GM19035 (cell line): ENCODE measurements at regions not wholly inside any gene's neighbourhood (a gene's known extent, or its start where the extent isn't known, plus 50 kb on each side); places are given as distances from the start of the nearest gene placed in this dataset.

Source experiments
- ATAC-seq: cut with Tn5 transposase; IDR thresholded peaks from one replicate; pipeline ENCODE4 v1.9.1; 2021; ENCODE audit not compliant: unreplicated experiment

DNA sequence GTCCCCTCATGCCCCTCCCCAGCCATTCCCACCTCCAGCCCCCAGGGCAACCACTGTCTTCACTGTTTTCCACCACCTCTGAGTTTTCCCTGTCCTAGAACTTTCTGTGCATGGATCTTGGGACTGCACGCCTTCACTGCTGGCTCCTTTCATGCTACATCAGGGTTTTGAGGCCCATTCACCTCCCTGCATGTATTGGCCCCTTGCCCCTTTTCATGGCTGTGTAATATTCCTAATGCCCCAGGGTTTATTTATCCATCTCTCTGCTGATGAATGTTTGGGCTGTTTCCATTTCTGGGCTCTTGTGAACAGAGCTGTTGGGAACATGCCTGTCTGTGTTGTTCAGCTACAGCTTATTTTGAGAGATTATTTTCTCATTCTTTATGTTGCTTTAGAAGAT is 205.0 kb downstream of the RBFOX3 start:
- no peak for ATAC-seq

DNA sequence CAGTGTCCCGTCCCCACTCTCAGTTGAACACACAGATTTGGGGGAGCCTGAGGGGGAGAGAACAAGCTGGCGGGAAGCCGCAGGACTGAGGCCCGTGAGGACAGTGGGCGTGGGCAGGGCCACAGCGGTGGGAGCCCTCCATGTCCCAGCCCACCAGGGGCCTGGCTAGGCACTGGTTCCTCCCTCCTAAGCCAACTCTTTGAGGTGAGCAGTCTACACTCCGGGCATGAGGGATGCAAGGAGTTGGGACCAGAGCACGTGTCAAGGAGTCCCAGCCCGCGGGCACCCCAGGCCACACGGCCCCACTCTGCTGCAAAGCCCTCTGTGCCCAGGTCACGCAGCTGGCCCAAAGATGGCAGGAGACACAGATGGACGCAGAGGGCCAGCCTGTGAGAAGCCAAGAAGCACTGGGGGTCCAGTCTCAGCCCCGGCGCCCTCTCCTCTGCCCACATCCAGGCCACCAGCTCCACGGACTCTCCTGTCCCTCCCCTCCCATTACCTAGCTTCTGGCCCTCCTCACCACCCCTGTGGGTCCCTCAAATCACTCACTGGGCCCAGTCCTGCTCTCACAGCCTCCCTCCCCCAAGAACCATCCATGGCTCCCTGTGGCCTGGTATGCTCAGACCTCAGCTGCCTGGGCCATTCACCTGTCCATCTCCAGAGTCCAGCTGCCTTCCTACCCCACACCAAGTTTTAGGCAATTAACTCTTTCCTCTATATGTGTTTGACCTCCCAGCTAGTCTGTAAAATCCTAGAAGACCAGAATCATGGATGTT is 206.5 kb downstream of the RBFOX3 start:
- no peak for ATAC-seq

DNA sequence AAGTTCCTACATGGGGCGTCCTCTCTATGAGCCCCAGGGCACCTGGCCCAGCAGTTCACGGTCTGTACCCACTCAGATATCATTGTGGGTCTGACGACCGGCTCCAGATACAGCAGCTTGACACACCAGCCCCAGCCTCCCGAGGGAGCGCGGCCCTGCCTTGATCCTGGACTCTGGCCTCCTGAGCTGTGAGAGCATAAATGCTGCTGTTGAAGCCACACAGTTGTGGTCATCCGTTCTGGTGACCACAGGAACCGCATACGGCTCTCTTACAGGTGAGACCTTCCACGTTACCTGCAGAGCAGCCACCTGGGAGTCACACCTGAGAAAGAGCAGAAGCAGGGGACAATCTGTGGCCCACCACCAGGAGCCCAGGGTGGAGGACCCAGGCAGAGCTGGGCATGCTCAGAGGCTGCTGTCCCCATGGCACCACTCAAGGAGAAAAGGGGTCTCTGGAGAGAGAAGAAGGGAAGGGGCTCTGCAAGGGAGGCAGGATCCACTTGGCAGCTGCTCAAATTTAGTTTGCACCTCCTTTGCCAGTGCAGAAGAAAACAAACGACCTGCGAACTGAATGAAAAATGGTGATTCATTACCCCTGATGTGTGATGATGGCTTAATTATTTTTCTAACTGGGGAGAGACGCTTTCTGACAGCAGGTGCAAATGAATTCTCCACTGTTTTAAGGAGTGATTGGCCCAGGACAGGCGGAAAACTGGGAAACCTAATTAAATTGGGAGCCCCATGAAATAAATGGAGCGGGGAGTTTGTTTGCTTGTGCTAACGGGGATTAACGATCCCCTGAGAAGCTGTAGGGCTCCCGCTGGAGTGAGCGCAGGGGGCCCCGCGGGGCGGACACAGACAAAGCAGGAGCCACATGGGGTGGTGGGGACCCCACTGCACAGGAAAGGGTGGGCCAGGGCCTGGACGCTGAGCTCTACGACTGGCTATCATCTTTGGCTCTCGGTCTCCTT is 208.9 kb downstream of the RBFOX3 start:
- no peak for ATAC-seq

DNA sequence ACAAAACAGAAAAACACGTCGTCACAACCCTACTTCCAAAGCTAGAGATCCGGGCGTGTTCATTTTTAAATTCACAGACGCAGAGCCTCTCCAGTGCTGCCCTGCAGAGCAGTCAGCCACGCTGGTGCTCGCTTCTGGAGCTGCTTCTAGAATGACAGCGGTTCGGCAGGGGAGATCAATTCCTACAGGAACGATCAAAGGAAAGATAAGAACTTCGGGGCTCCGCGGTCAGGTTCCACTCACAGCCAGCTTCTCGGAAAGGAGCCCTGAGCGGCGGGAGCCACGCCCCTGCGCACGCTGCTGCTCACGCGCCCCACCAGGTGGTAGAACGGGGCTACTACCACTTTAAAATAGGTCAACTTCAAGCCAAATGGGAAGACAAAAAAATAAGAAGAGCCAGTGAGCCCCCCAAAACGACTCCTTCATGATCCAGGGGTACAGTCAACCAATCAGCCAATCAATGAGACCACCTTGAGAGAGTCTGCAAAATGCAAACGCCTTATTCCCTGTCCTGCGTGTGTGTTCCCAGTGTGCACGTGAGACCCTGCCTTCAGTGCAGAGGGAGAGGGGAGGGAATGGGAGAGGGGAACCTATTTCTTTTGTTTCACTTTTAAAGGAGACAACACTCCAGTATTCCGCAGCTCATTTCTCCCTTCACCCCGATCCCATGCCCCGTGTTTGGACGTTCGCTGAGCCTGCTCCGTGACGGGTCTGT is 209.7 kb downstream of the RBFOX3 start:
- ATAC-seq, result no peak

DNA sequence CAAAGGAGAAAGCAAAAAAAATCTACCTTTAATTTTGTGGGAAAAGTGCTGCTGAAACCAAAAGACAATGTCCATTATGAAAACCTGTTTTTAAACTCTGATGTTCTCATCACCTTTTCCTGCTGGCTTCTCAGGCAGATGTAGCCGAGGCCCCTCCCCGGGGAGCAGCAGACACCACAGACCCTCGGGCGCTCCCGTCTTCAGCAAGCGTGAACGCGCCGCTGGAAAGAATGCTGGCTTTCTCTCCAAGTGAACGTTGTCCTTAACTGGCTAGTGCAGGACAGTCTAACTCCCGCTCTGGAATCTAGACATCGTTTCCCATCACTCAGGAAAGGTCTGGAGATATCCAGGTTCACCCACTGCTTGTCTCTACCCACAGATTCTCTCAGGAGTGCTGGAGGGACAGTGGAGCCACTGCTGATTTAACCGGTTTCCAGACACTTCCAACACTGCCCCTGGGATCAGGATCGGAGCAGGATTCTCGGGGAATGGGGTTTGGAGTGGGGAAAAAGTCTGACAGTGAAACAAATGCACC is 211.2 kb downstream of the RBFOX3 start:
- no peak for ATAC-seq

DNA sequence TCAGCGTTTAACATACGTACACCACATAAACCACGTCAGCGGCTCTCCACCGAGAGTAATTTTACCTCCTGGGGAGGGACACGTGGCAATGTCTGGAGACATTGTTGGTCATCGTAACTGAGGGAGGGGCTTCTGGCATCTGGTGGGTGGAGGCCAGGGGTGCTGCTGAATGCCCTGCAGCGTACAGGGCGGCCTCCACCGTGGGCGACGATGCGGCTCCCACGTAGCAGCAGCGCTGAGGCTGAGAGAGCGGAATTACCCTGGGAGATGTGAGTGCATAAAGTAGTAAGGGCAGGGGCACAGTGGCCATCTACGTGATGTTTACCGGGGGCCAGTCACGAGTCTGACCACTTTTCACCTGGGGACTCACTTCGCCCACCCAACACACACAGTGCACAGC is 212.4 kb downstream of the RBFOX3 start:
- ATAC-seq, result no peak

DNA sequence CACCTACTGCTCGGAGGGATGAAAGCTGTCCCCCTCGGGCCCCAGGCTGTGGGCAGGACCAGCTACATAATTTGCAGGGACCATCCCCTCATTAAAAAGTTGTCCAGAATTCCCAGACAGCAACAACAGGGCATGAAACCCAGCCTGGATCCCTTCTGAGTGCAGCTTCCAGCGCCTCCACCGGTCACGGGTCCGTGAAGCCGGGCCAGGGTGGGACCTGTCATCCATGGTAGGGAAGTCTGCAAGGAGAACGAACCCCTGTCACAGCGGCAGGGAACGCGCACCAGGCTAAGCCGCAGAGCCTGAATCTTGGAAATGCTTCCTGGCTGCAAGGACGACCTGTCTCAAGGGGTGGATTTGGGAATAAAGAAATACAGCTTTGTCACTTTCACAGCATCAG is 214.2 kb downstream of the RBFOX3 start:
- ATAC-seq, result no peak

DNA sequence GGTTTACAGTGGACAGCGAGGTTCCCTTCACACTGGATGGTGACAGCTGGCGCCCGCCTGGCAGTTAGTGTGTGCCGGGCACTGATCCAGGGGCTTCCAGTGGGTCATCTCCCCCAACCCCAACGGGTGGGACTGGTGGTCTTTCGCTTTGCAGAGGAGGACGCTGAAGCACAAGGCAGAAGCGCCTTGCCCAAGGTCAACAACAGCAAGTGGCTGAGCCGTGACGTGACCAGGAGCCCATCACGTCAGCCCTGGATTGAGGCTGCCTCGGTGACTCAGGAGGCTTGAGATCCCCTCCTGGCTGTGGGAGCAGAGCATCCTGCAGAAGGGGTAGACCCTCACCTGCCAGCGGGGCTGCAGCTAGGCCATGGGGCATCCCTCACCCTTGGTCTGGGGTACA is 215.3 kb downstream of the RBFOX3 start:
- ATAC-seq, result no peak

DNA sequence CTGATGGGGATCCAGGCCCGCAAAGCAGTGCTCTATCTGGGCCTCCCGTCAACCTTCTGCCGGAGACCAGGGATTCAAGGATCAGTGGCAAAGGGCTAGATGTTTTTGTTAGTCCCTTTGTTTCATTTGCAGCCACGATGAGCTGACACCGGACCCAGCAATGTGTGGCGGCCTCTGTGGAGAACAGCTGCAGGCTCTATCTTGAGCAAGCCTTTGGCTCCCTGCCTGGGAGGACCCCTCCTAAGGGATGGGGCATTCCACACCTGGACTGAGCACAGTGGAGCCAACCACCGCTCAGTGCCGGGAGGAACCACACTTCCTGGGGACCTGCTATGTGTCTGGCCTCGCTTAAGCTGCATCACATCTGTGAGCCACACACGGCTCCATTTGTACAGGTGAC is 215.8 kb downstream of the RBFOX3 start:
- no peak for ATAC-seq

DNA sequence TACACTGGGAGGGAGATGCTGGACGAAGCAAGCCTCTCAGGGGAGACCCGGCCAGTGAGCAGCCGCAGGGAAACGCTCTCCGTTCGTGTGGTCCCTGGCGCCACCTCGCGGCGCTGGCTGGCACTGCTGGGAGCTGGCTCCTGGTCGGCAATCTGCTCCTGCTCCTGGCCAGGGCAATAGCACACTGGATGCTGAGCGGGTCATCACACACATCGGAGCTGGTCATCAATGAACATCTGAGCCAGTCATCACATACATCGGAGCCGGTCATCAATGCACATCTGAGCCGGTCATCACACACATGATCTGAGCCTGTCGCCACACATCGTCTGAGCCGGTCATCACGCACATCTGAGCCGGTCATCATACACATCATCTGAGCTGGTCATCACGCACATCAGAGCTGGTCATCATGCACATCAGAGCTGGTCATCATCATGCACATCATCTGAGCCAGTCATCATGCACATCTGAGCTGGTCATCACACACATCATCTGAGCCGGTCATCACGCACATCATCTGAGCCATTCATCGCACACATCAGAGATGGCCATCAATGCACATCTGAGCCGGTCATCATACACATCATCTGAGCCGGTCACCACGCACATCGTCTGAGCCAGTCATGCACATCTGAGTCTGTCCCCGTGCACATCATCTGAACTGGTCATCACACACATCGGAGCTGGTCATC is 217.3 kb downstream of the RBFOX3 start:
- no peak for ATAC-seq

DNA sequence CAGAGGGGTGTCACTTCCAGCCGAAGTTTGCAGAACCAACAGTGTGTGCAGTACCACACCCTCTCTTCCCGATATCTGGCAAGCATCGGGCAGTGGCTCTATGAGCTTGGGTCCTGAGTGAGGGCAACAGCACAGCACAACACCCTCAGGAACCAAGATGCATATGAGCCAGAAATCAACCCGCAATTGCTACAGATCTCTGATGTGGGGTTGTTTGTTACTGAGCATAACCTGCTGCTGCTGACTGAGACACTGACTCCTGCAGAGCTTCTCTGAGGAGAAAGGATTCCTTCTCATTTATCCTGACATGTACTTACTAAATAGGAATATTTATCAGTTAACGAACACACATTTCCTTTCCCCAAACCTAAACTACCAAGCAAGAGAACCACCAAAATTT is 218.3 kb downstream of the RBFOX3 start:
- ATAC-seq, result no peak

DNA sequence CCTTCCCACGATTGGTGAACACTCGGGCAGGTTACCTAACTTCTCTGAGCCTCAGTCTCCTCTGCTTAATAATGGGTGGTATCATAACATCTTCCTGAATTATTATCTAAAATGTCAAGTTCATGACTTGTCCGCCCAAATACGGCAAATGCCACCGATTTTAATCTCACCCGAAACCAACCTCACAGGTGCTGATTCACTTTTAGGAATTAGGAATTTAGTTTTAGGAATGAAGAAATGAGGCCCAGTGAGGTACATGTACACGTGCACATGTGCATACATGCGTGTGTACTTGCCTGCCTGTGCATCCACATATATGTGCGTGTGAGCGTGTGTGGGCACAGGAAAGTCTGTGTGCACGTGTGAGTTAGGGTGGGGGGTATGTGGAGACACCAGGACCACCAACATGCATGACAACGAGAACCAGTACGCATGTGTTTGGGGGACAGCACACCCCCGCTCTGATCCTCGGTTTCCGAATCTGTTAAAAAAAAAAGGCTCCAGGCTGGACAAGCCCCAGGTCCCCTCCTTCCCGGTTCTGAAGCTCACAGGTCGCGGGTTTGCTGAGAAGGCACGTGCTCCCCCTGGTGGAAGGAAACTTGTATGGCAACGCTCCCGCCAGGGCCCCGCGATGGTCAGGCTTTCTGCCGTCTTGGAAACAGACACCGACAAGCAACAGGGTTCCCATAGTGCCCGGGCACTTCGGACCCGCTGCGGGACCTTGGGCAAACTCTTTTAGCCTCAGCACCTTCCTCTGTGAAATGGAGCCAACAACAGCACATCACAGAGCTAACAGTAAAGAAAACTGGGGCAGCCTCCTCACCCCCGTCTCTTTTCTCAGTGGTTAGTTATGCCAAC is 219.2 kb downstream of the RBFOX3 start:
- no peak for ATAC-seq

DNA sequence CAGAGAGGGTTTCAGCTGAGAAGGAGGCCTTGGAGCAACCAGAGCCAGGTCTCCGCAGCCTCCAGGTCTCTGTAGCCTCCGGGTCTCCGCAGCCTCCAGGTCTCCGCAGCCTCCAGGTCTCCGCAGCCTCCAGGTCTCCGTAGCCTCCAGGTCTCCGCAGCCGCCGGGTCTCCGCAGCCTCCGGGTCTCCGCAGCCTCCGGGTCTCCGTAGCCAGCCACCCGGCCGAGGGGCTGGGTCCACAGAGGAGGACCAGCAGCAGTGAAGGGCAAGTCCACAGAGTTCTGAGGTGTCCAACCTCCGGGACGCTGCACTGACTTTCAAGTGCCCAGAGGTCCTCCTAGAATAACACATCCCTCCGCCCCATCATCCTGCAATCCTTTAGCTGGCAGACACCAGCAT is 221.0 kb downstream of the RBFOX3 start:
- ATAC-seq, result no peak

DNA sequence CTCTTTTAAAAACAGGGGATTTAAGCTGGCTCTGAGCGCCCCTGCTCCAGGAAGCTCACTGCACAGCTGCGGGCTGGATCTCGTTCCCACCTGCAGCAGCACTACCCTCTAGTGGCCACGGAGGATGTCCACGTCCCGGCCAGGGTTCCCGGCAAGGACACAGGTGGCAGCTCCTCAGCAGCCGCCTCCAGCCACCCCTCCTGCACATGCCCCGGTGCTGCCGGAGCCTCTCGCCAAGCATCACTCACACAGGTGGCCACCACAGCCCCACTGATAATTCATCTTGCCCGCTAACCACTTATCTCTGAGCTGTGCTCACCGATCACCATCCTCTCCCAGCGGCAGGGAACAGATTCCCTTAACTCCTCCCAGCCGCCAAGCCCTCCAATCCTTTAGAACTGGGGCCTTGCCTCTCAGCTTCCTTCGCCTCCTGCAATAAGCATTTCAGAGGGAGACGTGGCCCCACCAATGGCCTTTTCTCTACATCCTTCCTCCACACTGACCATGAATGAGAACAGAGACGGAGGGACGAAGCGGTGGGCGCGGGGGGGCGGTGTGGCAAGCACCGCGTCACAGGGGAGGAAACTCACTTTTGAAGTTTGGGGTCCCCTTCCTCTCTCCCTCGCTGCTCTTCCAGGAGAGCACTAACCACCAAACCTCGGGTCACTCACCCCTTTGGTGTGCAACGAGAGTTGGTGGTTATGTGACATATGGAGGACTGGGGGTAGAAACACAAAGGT is 222.1 kb downstream of the RBFOX3 start:
- ATAC-seq, result no peak

DNA sequence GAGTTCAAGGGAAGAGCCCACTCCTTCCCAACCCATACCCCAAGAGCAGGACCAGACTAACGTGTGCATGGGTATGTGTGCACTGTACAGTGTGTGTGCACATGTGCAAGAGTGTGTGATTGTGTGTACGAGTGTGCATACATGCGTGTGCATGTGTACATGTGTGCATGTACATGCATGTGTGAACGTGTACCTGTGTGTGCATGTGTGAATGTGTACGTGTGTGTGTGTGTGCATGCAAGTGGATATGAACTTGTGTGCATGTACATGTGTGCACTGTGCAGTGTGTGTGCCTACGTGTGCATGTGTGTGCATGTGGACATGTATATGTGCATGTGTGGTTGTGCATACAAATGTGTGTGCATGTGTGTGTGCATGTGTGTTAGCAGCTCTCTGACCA is 223.1 kb downstream of the RBFOX3 start:
- no peak for ATAC-seq

DNA sequence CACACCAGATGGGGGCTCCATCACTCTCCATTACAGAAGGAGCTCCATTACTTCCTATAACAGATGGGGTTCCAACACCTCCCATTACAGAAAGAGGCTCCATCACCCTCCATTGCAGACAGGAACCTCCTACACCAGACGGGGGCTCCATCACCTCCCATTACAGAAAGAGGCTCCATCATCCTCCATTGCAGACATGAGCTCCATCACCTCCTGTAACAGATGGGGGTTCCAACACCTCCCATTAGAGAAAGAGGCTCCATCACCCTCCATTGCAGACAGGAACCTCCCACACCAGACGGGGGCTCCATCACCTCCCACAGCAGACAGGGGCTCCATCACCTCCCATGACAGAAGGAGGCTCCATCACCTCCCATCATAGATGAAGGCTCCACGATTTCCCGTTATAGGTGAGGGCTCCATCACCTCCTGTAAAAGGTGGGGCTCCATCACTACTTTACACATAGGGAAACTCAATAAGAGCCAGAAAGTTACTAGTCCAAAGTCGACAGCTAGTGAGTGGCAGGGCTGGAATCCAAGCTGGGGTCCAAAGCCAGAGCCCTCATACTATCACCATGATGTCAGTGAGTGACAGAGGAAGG is 224.8 kb downstream of the RBFOX3 start:
- ATAC-seq, result no peak

DNA sequence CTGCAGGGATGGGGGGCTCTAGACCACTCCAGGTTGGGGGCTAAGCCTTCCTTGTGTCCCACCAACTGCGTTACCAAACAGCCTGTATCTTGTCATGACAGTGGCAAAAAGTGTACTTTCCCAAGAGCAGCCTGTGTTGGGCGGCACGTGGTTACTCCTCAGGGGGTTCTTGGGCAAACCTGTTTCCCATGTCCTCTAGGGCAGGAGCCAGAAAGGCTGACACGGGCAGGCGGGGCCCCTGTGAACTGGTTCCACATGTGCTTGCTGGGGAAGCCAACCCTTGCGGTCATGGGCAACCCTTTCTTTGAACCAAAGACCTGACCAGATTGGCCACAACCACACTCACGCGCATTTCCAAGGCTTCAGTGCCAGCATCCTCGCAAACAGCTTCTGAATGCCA is 228.5 kb downstream of the RBFOX3 start:
- no peak for ATAC-seq

DNA sequence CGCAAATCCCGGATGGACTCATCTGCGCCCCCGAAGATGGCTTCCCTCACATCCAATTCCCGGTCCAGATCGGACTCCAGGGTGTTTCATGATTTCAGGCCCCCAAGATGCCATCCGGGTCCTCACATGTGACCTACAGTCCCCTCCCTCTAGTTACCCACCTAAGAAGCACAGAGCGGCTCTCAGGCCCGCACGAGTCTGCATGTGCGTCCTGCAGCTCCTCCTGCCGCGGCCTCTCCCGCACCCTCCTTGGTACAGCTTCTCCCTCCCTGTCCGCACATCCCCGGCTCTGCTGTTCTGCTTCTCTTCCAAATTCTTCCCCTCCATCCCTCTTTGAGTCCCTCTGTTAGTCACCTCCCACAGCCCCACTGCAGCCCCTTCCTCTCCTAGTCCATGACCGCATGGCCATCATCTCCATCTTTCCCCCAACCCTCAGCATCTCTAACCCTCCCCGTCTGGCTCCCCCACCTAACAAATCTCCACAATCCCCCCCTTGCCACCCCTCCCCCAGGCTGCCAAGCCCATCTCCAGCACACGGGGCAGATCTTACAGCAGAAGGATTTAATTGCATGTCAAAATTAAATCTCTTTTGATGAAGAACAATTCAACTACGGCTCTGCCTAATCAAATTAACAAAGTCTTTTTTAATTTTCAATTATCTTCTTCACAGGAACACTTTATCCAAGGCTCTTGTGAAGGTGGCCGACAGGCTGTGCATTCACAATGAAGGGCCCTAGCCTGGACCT is 231.0 kb downstream of the RBFOX3 start:
- no peak for ATAC-seq
